Mesodermal cell (in vitro differentiated cells): ENCODE measurements at regions not wholly inside any gene's neighbourhood (a gene's known extent, or its start where the extent isn't known, plus 50 kb on each side); places are given as distances from the start of the nearest gene placed in this dataset.
A peak's percentile ranks its signal among the peaks of the same experiment; 100 is the strongest.

Experiments used
- H3K27ac ChIP-seq: 2 replicates; pipeline ENCODE4 v1.7.0; 2013; ENCODE audit warnings: mild to moderate bottlenecking, low read depth, low read length, moderate library complexity; ENCODE audit not compliant: severe bottlenecking
- H3K36me3 ChIP-seq: 2 replicates; pipeline ENCODE4 v1.7.1; 2013; ENCODE audit warnings: mild to moderate bottlenecking, low read length, moderate library complexity; ENCODE audit not compliant: control insufficient read depth, insufficient read depth
- H3K4me1 ChIP-seq: one replicate; pipeline ENCODE4 v1.7.1; 2013; ENCODE audit warnings: mild to moderate bottlenecking, low read length; ENCODE audit not compliant: insufficient read depth, control insufficient read depth, poor library complexity, severe bottlenecking
- H3K4me3 ChIP-seq: 2 replicates; pipeline ENCODE4 v1.7.0; 2013; ENCODE audit warnings: low read length, control low read depth, mild to moderate bottlenecking; ENCODE audit not compliant: insufficient read depth, poor library complexity, severe bottlenecking; ENCODE audit errors: extremely low read depth
- H3K9me3 ChIP-seq: 2 replicates; pipeline ENCODE4 v1.7.1; 2013; ENCODE audit warnings: mild to moderate bottlenecking, low read length, moderate library complexity; ENCODE audit not compliant: control insufficient read depth
- WGBS, 2 experiments: methylation state at CpG; one replicate each; pipeline ENCODE4 v1.1.5; 2013; ENCODE audit warnings: missing lambda C conversion rate in 2 of 2; ENCODE audit not compliant: insufficient coverage in 2 of 2; 5-methylcytosine and 5-hydroxymethylcytosine counted together

DNA sequence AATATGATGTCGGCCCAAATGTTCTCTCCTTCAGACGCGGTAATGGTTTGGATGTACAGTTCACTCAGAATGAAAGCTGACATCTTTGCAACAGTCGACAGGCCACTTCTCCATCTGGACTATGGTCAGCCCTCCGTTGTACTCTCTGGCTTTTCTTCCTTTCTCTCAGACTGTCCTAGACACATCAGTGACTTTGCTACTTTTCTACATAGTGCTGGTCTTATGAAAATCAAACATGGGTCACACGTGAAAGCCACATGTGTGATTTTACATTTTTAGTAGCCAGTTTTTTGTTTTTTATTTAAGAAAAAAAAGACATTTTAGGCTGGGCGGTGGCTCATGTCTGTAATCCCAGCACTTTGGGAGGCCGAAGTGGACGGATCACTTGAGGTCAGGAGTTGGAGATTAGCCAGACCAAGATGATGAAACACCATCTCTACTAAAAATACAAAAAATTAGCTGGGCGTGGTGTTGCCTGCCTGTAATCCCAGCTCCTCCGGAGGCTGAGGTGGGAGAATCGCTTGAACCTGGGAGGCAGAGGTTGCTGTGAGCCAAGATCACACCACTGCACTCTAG lies 644.1 kb downstream of the KCNJ2 start:
- WGBS, 2 experiments, result 88 to 98% methylated on average over 7 to 8 of the region's 12 CpGs
- Histone ChIP-seq H3K4me3 (no peak overlapping the region), H3K27ac (no peak overlapping the region), H3K4me1 (no peaks in the 10 kb centered on the region), H3K9me3 (no peaks in the 10 kb centered on the region), H3K36me3 (no peaks in the 10 kb centered on the region)

DNA sequence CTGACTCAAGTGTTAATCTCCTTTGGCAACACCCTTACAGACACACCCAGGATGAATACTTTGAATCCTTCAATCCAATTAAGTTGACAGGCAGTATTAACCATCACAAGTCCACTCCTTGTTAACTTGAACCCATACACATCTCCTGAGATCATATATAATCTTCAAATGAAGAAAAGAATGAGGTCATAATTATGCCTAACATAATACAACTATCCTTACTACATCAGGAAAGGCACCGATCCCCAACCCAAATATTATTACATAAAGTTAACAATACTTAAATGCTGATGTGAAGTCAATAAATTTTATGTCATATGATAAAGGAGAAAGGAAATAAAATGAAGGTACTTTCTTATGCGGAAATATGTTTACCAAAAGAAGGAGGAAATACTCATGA lies 649.9 kb downstream of the KCNJ2 start:
- Histone ChIP-seq H3K4me1 (no peaks in the 10 kb centered on the region), H3K4me3 (no peak overlapping the region), H3K9me3 (no peaks in the 10 kb centered on the region), H3K27ac (no peak overlapping the region), H3K36me3 (no peaks in the 10 kb centered on the region)
- 86% methylated on average over 1 of the region's 2 CpGs; no CpG with 5 or more reads in 1 of the 2 experiments for WGBS, 2 experiments

DNA sequence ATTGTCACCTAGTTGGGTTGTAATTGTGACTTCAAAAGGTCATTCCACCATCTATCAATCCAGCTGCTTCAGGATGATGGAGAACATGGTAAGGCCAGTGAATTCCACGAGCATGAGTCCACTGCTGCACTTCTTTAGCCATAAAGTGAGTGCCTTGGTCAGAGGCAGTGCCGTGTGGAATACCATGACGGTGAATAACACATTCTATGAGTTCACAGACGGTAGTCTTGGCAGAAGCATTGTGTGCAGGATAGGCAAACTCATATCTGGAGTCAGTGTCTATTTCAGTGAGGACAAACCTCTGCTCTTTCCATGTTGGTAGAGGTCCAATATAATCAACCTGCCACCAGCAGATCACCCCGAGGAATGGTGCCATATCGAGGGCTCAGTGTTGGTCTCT lies 650.9 kb downstream of the KCNJ2 start:
- no peak overlapping the region for H3K27ac ChIP-seq
- H3K36me3 ChIP-seq, result no peaks in the 10 kb centered on the region
- 90 to 94% methylated on average over 4 to 5 of the region's 6 CpGs for WGBS, 2 experiments

GRCh38 chr17:70825321-70826125 lies 656.2 kb downstream of the KCNJ2 start:
- peaks cover 4% of the 10 kb centered on the region for H3K4me1 ChIP-seq
- 83 to 90% methylated on average over 1 to 2 of the region's 2 CpGs for WGBS, 2 experiments
- no peaks in the 10 kb centered on the region for H3K9me3 ChIP-seq
- no peak overlapping the region for H3K4me3 ChIP-seq
- H3K36me3 ChIP-seq, result no peaks in the 10 kb centered on the region
- no peak overlapping the region for H3K27ac ChIP-seq

More for the DNA sequence above, 650.9 kb downstream of the KCNJ2 start:
- Histone ChIP-seq H3K9me3 (no peaks in the 10 kb centered on the region), H3K4me1 (no peaks in the 10 kb centered on the region), H3K4me3 (no peak overlapping the region)

- H3K9me3 ChIP-seq, result no peaks in the 10 kb centered on the region
- H3K27ac ChIP-seq, result no peak overlapping the region
- H3K36me3 ChIP-seq, result no peaks in the 10 kb centered on the region
- no peak overlapping the region for H3K4me3 ChIP-seq
- peaks cover 4% of the 10 kb centered on the region for H3K4me1 ChIP-seq
Observed at GRCh38 chr17:70829876-70830275, 660.5 kb downstream of the KCNJ2 start.

- peaks cover 4% of the 10 kb centered on the region for H3K4me1 ChIP-seq
- no peak overlapping the region for H3K27ac ChIP-seq
- no CpG with 5 or more reads among the region's 3 CpGs for WGBS, 2 experiments
- H3K36me3 ChIP-seq, result no peaks in the 10 kb centered on the region
- H3K4me3 ChIP-seq, result no peak overlapping the region
- no peaks in the 10 kb centered on the region for H3K9me3 ChIP-seq
Observed at GRCh38 chr17:70834039-70834438, 664.7 kb downstream of the KCNJ2 start.

- H3K27ac ChIP-seq, result no peak overlapping the region
- H3K4me3 ChIP-seq, result no peak overlapping the region
- H3K9me3 ChIP-seq, result no peaks in the 10 kb centered on the region
- no peaks in the 10 kb centered on the region for H3K4me1 ChIP-seq
- WGBS, 2 experiments, result 71% methylated on average over 1 of the region's 3 CpGs; no CpG with 5 or more reads in 1 of the 2 experiments
- no peaks in the 10 kb centered on the region for H3K36me3 ChIP-seq
Observed at GRCh38 chr17:70848785-70849184, 679.5 kb downstream of the KCNJ2 start.

GRCh38 chr17:70855401-70856054 lies 686.2 kb downstream of the KCNJ2 start:
- Histone ChIP-seq H3K4me1 (no peaks in the 10 kb centered on the region), H3K36me3 (no peaks in the 10 kb centered on the region), H3K4me3 (no peak overlapping the region), H3K27ac (peak overlapping the region; percentile 57), H3K9me3 (no peaks in the 10 kb centered on the region)
- 85 to 88% methylated on average over 5 to 6 of the region's 8 CpGs for WGBS, 2 experiments

DNA sequence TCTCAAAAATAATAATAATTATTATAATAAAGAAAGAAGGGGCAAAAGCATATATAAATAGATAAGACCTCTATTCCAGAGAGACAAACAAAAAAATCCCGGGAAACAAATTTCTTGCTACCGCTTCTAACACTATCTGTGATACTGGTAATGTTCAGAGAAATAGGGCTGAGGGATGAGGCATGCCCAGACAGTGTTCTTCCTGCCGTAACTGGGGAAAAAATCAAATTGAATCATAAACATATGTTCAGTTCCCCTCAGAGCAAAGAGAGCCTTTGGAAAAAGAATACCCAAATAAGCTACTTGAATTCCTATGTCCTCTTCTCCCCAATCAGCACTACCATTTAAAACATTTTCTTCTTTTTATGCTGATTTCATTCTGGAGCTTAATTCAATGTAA lies 688.0 kb downstream of the KCNJ2 start:
- no peak overlapping the region for H3K4me3 ChIP-seq
- no peaks in the 10 kb centered on the region for H3K36me3 ChIP-seq
- no peaks in the 10 kb centered on the region for H3K4me1 ChIP-seq
- no peaks in the 10 kb centered on the region for H3K9me3 ChIP-seq
- WGBS, 2 experiments, result 86 to 100% methylated on average over 1 of the region's 3 CpGs
- H3K27ac ChIP-seq, result no peak overlapping the region

DNA sequence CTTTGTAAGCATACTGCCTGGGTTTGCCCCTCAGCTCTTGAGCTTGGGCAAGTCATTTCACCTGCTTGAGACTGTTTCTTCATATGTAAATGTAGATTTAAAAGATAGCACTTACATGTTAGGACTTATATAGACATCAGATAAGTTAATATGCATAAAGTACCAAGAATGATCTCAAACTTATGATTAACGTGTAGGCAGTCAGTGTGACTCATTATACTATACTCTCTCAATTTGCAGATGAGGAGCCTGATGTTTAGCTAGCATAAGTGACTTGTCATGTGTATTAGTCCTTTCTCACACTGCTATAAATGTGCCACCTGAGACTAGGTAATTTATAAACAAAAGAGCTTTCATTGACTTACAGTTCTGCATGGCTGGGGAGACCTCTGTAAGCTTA lies 690.5 kb downstream of the KCNJ2 start:
- 100% methylated on average over 1 of the region's 1 CpG; no CpG with 5 or more reads in 1 of the 2 experiments for WGBS, 2 experiments
- Histone ChIP-seq H3K4me3 (no peak overlapping the region), H3K27ac (no peak overlapping the region), H3K36me3 (no peaks in the 10 kb centered on the region), H3K4me1 (no peaks in the 10 kb centered on the region), H3K9me3 (no peaks in the 10 kb centered on the region)

GRCh38 chr17:70862295-70862694 lies 693.0 kb downstream of the KCNJ2 start:
- H3K9me3 ChIP-seq, result no peaks in the 10 kb centered on the region
- H3K4me1 ChIP-seq, result no peaks in the 10 kb centered on the region
- no peak overlapping the region for H3K4me3 ChIP-seq
- no CpG with 5 or more reads among the region's 1 CpG for WGBS, 2 experiments
- H3K36me3 ChIP-seq, result no peaks in the 10 kb centered on the region
- H3K27ac ChIP-seq, result no peak overlapping the region
